Endodermal cell (in vitro differentiated cells): ENCODE measurements at regions not wholly inside any gene's neighbourhood (a gene's known extent, or its start where the extent isn't known, plus 50 kb on each side); places are given as distances from the start of the nearest gene placed in this dataset.
A peak's percentile ranks its signal among the peaks of the same experiment; 100 is the strongest.

ENCODE experiments used
- DNase-seq: peaks from one replicate; pipeline ENCODE4 v3.0.0-alpha.2; 2017
- H3K27ac ChIP-seq: 2 replicates; pipeline ENCODE4 v1.5.1; 2013; ENCODE audit warnings: mild to moderate bottlenecking, low read depth, low read length, moderate library complexity
- H3K27me3 ChIP-seq: 2 replicates; pipeline ENCODE4 v1.6.1; 2013; ENCODE audit warnings: mild to moderate bottlenecking, low read length, moderate library complexity; ENCODE audit not compliant: insufficient read depth, control insufficient read depth, poor library complexity, severe bottlenecking
- H3K36me3 ChIP-seq: 2 replicates; pipeline ENCODE4 v1.7.0; 2013; ENCODE audit warnings: mild to moderate bottlenecking, low read length, moderate library complexity; ENCODE audit not compliant: control insufficient read depth, insufficient read depth
- H3K4me1 ChIP-seq: one replicate; pipeline ENCODE4 v1.7.0; 2013; ENCODE audit warnings: low read length; ENCODE audit not compliant: control insufficient read depth, insufficient read depth
- H3K4me3 ChIP-seq: 2 replicates; pipeline ENCODE4 v1.5.1; 2013; ENCODE audit warnings: mild to moderate bottlenecking, low read length, moderate library complexity
- H3K9ac ChIP-seq: 2 replicates; pipeline ENCODE4 v1.6.1; 2013; ENCODE audit warnings: mild to moderate bottlenecking, low read length, moderate library complexity; ENCODE audit not compliant: poor library complexity, severe bottlenecking; ENCODE audit errors: extremely low read depth
- H3K9me3 ChIP-seq: 2 replicates; pipeline ENCODE4 v1.6.1; 2013; ENCODE audit warnings: mild to moderate bottlenecking, low read length, moderate library complexity; ENCODE audit not compliant: control insufficient read depth
- H3K27ac Mint-ChIP-seq: 2 replicates; pipeline ENCODE4 v1.8.0; 2020; ENCODE audit warnings: mixed read lengths
- H3K27me3 Mint-ChIP-seq: 2 replicates; pipeline ENCODE4 v1.8.0; 2021; ENCODE audit warnings: mild to moderate bottlenecking, mixed read lengths; ENCODE audit not compliant: insufficient read depth
- H3K36me3 Mint-ChIP-seq: 2 replicates; pipeline ENCODE4 v1.8.0; 2020; ENCODE audit warnings: low read depth, mixed read lengths
- H3K4me1 Mint-ChIP-seq: 2 replicates; pipeline ENCODE4 v1.8.0; 2020; ENCODE audit warnings: mixed read lengths
- H3K4me3 Mint-ChIP-seq: 2 replicates; pipeline ENCODE4 v1.8.0; 2020; ENCODE audit warnings: mild to moderate bottlenecking, moderate library complexity, mixed read lengths
- H3K9me3 Mint-ChIP-seq: 2 replicates; pipeline ENCODE4 v1.8.0; 2020; ENCODE audit warnings: mild to moderate bottlenecking, mixed read lengths
- WGBS, 2 experiments: methylation state at CpG; one replicate each; pipeline versions ENCODE4 v1.1.5 to v1.1.7; 2013; ENCODE audit warnings: missing lambda C conversion rate in 2 of 2, mixed read lengths in 1 of 2; ENCODE audit not compliant: insufficient coverage in 1 of 2, insufficient read length in 1 of 2; 5-methylcytosine and 5-hydroxymethylcytosine counted together
- TF ChIP-seq, protein P1 (sequence below): fragments of 200-600 bp; sonication (generic); conservative IDR thresholded peaks from 2 replicates; pipeline ENCODE4 v1.5.0; 2021; ENCODE audit warnings: antibody characterized with exemption, mild to moderate bottlenecking

DNA sequence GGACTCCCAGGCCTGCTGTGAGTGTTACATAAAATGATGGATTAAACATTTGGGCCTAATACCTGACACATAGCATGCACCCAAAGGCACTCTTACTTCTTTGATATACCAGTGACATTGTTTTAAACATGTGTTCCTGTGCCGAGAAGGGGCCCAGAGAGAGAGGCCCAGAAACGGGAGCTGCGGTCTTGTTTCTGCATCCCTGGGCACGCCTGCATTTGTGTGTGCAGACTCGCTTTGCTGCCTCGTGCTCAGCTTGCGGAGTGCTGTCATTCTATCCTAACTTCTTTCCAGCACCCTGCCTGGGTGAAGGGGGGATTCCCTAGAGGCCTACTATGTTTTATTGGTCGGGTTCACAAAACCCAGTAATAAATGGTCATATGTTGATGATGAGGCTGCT, 666.2 kb upstream of the HS6ST1 start:
- Mint-ChIP-seq H3K27me3 (no peaks in the 10 kb centered on the region), H3K9me3 (no peaks in the 10 kb centered on the region), H3K36me3 (no peaks in the 10 kb centered on the region), H3K4me1 (peaks cover 8% of the 10 kb centered on the region), H3K4me3 (no peak overlapping the region), H3K27ac (no peak overlapping the region)
- no peak overlapping the region for H3K27ac ChIP-seq
- DNase-seq: no peak
- no peaks in the 10 kb centered on the region for H3K9me3 ChIP-seq
- H3K9ac ChIP-seq: no peak overlapping the region
- TF ChIP-seq, protein P1, sequence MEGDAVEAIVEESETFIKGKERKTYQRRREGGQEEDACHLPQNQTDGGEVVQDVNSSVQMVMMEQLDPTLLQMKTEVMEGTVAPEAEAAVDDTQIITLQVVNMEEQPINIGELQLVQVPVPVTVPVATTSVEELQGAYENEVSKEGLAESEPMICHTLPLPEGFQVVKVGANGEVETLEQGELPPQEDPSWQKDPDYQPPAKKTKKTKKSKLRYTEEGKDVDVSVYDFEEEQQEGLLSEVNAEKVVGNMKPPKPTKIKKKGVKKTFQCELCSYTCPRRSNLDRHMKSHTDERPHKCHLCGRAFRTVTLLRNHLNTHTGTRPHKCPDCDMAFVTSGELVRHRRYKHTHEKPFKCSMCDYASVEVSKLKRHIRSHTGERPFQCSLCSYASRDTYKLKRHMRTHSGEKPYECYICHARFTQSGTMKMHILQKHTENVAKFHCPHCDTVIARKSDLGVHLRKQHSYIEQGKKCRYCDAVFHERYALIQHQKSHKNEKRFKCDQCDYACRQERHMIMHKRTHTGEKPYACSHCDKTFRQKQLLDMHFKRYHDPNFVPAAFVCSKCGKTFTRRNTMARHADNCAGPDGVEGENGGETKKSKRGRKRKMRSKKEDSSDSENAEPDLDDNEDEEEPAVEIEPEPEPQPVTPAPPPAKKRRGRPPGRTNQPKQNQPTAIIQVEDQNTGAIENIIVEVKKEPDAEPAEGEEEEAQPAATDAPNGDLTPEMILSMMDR: no peak
- H3K36me3 ChIP-seq: no peaks in the 10 kb centered on the region
- 95 to 100% methylated on average over 2 to 8 of the region's 8 CpGs for WGBS, 2 experiments
- H3K27me3 ChIP-seq: no peaks in the 10 kb centered on the region
- H3K4me1 ChIP-seq: no peaks in the 10 kb centered on the region
- no peak overlapping the region for H3K4me3 ChIP-seq

DNA sequence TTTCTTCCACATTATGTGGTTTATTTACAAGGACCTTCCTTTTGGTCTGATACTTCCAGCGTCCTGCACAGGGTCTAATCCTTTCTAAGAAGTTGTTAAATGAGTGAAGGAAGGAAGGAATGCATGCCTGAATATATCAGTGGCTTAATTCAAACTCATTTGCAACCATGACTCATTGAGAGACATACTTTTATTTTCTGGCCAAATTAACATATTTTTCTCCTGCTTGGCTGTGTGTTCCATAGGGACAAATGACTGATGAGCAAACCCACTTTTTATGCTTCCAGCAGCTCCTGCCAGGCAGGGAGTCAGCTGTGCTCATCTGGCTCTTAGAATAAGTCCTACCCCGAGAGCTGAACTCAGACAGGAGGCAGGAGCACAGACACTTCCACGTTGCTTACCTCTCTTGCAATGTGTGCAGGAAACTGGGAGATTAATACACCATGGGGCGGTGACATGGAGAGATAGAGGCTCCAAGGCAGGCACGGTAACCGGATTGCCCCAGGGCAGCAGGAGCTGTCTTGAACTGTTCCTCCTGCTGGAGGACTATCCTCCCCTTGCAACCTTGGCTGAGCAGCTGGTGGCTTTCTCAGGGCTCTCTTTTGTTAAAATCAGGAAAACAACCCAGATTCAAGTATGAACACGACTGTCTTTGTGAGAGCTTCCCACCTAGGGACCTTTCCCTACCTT, 667.5 kb upstream of the HS6ST1 start:
- peak overlapping the region; percentile 49 for H3K27ac ChIP-seq
- H3K4me3 Mint-ChIP-seq: no peak overlapping the region
- 60 to 70% methylated on average over 3 to 7 of the region's 7 CpGs for WGBS, 2 experiments
- TF ChIP-seq, protein P1: no peak
- no peaks in the 10 kb centered on the region for H3K9me3 Mint-ChIP-seq
- no peak overlapping the region for H3K4me3 ChIP-seq
- H3K4me1 ChIP-seq: no peaks in the 10 kb centered on the region
- H3K9ac ChIP-seq: no peak overlapping the region
- peak overlapping the region; percentile 36 for H3K27ac Mint-ChIP-seq
- no peaks in the 10 kb centered on the region for H3K9me3 ChIP-seq
- H3K4me1 Mint-ChIP-seq: peaks cover 8% of the 10 kb centered on the region
- no peaks in the 10 kb centered on the region for H3K36me3 ChIP-seq
- no peak for DNase-seq
- H3K27me3 Mint-ChIP-seq: no peaks in the 10 kb centered on the region
- no peaks in the 10 kb centered on the region for H3K36me3 Mint-ChIP-seq
- no peaks in the 10 kb centered on the region for H3K27me3 ChIP-seq

DNA sequence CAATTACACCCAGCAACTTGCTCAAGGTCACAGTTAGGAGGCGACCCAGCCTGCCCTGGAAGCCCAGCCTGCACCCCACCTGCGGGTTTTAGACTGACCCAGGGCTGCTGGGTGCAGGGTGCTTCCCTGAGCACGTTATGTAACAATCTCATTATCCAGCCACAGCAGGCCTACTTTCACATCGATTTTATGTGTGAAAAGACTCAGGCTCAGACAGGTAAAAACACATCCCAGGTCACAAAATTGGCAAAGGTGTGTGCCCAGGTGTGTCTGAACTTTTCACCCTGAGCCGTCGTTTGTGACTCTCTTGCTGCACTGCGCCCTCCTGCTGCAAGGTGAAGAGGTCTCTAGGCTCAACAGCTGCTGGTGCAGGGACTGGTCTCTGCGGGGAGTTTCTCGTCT, 668.2 kb upstream of the HS6ST1 start:
- DNase-seq: no peak
- no peaks in the 10 kb centered on the region for H3K9me3 Mint-ChIP-seq
- 87 to 88% methylated on average over 3 to 9 of the region's 9 CpGs for WGBS, 2 experiments
- H3K36me3 ChIP-seq: no peaks in the 10 kb centered on the region
- no peaks in the 10 kb centered on the region for H3K27me3 ChIP-seq
- H3K36me3 Mint-ChIP-seq: no peaks in the 10 kb centered on the region
- H3K4me1 ChIP-seq: no peaks in the 10 kb centered on the region
- TF ChIP-seq, protein P1: no peak
- peaks cover 8% of the 10 kb centered on the region for H3K4me1 Mint-ChIP-seq
- H3K9ac ChIP-seq: no peak overlapping the region
- H3K27ac ChIP-seq: no peak overlapping the region
- H3K27me3 Mint-ChIP-seq: no peaks in the 10 kb centered on the region
- H3K9me3 ChIP-seq: no peaks in the 10 kb centered on the region
- H3K27ac Mint-ChIP-seq: no peak overlapping the region
- no peak overlapping the region for H3K4me3 ChIP-seq
- no peak overlapping the region for H3K4me3 Mint-ChIP-seq
